CD8-positive, alpha-beta memory T cell (primary cell): ENCODE measurements at regions not wholly inside any gene's neighbourhood (a gene's known extent, or its start where the extent isn't known, plus 50 kb on each side); places are given as distances from the start of the nearest gene placed in this dataset.
A peak's percentile ranks its signal among the peaks of the same experiment; 100 is the strongest.
"Not testable (repeated sequence)": the region's sequence is repeated elsewhere in the genome, so short reads cannot be mapped to it uniquely, and the experiment has no call there.

Experiments
- CTCF ChIA-PET: fragments of 350-600 bp; sonication (Branson Sonifier 250); formaldehyde crosslinking; loops from one replicate; lab custom pipeline; 2021; ENCODE audit warnings: antibody characterized with exemption; lab: Charles Lee
- POLR2A ChIA-PET: fragments of 350-600 bp; sonication (Branson Sonifier 250); formaldehyde crosslinking; loops from one replicate; lab custom pipeline; 2021; ENCODE audit warnings: antibody characterized with exemption; lab: Charles Lee
- DNase-seq, 5 donors: peaks; one replicate each; pipeline versions ENCODE4 v3.0.0 to v3.0.0-alpha.2; 2020 to 2022; ENCODE audit warnings: mixed read lengths in 1 of 5
- H3K27ac ChIP-seq: one replicate; pipeline ENCODE4 v1.7.0; 2013; ENCODE audit warnings: low read depth, mild to moderate bottlenecking, low read length, moderate library complexity
- H3K27me3 ChIP-seq: 2 replicates; pipeline ENCODE4 v1.7.0; 2013; ENCODE audit warnings: low read length, mild to moderate bottlenecking; ENCODE audit not compliant: insufficient read depth, poor library complexity, severe bottlenecking
- H3K36me3 ChIP-seq: 2 replicates; pipeline ENCODE4 v1.7.0; 2013; ENCODE audit warnings: mild to moderate bottlenecking, low read length, moderate library complexity; ENCODE audit not compliant: insufficient read depth
- H3K4me1 ChIP-seq: 2 replicates; pipeline ENCODE4 v1.7.0; 2013; ENCODE audit warnings: mild to moderate bottlenecking, low read length, moderate library complexity; ENCODE audit not compliant: insufficient read depth
- H3K4me3 ChIP-seq: 2 replicates; pipeline ENCODE4 v1.7.0; 2013; ENCODE audit warnings: mild to moderate bottlenecking, low read length
- H3K9me3 ChIP-seq: 2 replicates; pipeline ENCODE4 v1.7.0; 2013; ENCODE audit warnings: mild to moderate bottlenecking, low read length
- H3K27ac Mint-ChIP-seq, 8 donors: one replicate each; pipeline ENCODE4 v1.8.0; 2020 to 2021; ENCODE audit warnings: mixed read lengths in 8 of 8, mild to moderate bottlenecking in 6 of 8, inconsistent platforms in 3 of 8, moderate library complexity in 3 of 8
- H3K27me3 Mint-ChIP-seq, 2 donors: one replicate each; pipeline ENCODE4 v1.8.0; 2020 to 2021; ENCODE audit warnings: mixed read lengths in 2 of 2, mild to moderate bottlenecking in 1 of 2, moderate library complexity in 1 of 2
- H3K36me3 Mint-ChIP-seq, 3 donors: one replicate each; pipeline ENCODE4 v1.8.0; 2020 to 2021; ENCODE audit warnings: mixed read lengths in 3 of 3, inconsistent platforms in 1 of 3, mild to moderate bottlenecking in 1 of 3
- H3K4me1 Mint-ChIP-seq, 3 donors: one replicate each; pipeline ENCODE4 v1.8.0; 2020 to 2021; ENCODE audit warnings: mixed read lengths in 3 of 3, inconsistent platforms in 1 of 3, mild to moderate bottlenecking in 1 of 3
- H3K4me3 Mint-ChIP-seq, 7 donors: one replicate each; pipeline ENCODE4 v1.8.0; 2020 to 2021; ENCODE audit warnings: mixed read lengths in 7 of 7, mild to moderate bottlenecking in 6 of 7, moderate library complexity in 4 of 7, inconsistent platforms in 2 of 7
- H3K9me3 Mint-ChIP-seq, 5 donors: one replicate each; pipeline ENCODE4 v1.8.0; 2020 to 2022; ENCODE audit warnings: mixed read lengths in 5 of 5, mild to moderate bottlenecking in 3 of 5, moderate library complexity in 2 of 5, inconsistent platforms in 1 of 5

GRCh38 chr2:234363647-234364294 lies 133.1 kb downstream of the ARL4C start:
- DNase-seq = no peak

GRCh38 chr2:234363011-234363487 lies 133.8 kb downstream of the ARL4C start:
- Mint-ChIP-seq H3K4me3 (no peak overlapping the region), H3K9me3 (peaks cover 0 to 10% (median 5%) of the 10 kb centered on the region in 5 donors), H3K4me1 (peaks cover 13 to 42% (median 36%) of the 10 kb centered on the region in 3 donors), H3K36me3 (peaks cover 0 to 28% (median 0%) of the 10 kb centered on the region in 3 donors), H3K27ac (no peak overlapping the region), H3K27me3 (peaks cover 0 to 1% of the 10 kb centered on the region in 2 donors)
- ChIA-PET CTCF (no interaction called here), POLR2A (no interaction called here)
- Histone ChIP-seq H3K4me1 (peaks cover 22% of the 10 kb centered on the region), H3K36me3 (no peaks in the 10 kb centered on the region), H3K4me3 (no peak overlapping the region), H3K27ac (no peak overlapping the region), H3K9me3 (no peaks in the 10 kb centered on the region), H3K27me3 (no peaks in the 10 kb centered on the region)
- no peak for DNase-seq

More at GRCh38 chr2:234363647-234364294, 133.1 kb downstream of the ARL4C start:
- H3K4me3 ChIP-seq = no peak overlapping the region
- H3K27ac Mint-ChIP-seq = peak overlapping the region in 2 of 8 donors; percentile 17 to 58
- H3K4me1 ChIP-seq = peaks cover 29% of the 10 kb centered on the region
- peaks cover 20 to 45% (median 40%) of the 10 kb centered on the region in 3 donors for H3K4me1 Mint-ChIP-seq
- H3K36me3 ChIP-seq = no peaks in the 10 kb centered on the region
- H3K27me3 ChIP-seq = no peaks in the 10 kb centered on the region
- H3K9me3 Mint-ChIP-seq = peaks cover 0 to 5% (median 4%) of the 10 kb centered on the region in 5 donors
- no peak overlapping the region for H3K4me3 Mint-ChIP-seq
- peaks cover 0 to 22% (median 0%) of the 10 kb centered on the region in 3 donors for H3K36me3 Mint-ChIP-seq
- ChIA-PET POLR2A (no interaction called here), CTCF (no interaction called here)
- peaks cover 0 to 1% of the 10 kb centered on the region in 2 donors for H3K27me3 Mint-ChIP-seq
- H3K27ac ChIP-seq = no peak overlapping the region
- H3K9me3 ChIP-seq = no peaks in the 10 kb centered on the region

- not testable (repeated sequence) for H3K27ac ChIP-seq
- peaks cover 0 to 28% (median 0%) of the 10 kb centered on the region in 3 donors for H3K36me3 Mint-ChIP-seq
These were observed 136.4 kb downstream of the ARL4C start for GRCh38 chr2:234360313-234360975.

DNA sequence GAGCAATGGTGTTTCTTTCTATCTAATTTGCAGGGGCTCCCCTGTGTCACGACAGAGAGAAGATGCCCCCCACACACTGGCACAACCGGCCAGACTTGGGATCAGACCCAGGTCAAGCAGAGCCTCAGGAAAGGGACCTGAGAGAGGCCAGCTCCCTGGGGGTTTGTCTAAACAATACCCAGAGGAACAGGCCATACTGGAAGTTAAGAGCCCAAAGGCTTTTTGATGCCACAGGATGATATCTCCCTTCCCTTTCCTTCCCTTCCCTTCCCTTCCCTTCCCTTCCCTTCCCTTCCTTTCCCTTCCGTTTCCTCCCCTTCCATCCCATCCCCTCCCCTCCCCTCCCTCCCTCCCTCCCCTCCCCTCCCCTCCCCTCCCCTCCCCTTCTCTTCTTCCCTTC lies 139.2 kb downstream of the ARL4C start:
- CTCF ChIA-PET = no interaction called here
- H3K4me3 ChIP-seq = no peak overlapping the region
- H3K27ac ChIP-seq = no peak overlapping the region
- H3K36me3 ChIP-seq = no peaks in the 10 kb centered on the region
- H3K4me1 ChIP-seq = peaks cover 11% of the 10 kb centered on the region
- H3K9me3 Mint-ChIP-seq = peaks cover 5 to 16% (median 8%) of the 10 kb centered on the region in 5 donors
- H3K36me3 Mint-ChIP-seq = peaks cover 0 to 28% (median 2%) of the 10 kb centered on the region in 3 donors
- no peak overlapping the region for H3K27ac Mint-ChIP-seq
- no peaks in the 10 kb centered on the region for H3K27me3 ChIP-seq
- no peaks in the 10 kb centered on the region for H3K9me3 ChIP-seq
- H3K4me1 Mint-ChIP-seq = peaks cover 7 to 42% (median 36%) of the 10 kb centered on the region in 3 donors
- POLR2A ChIA-PET = no interaction called here
- no peak for DNase-seq
- no peaks in the 10 kb centered on the region for H3K27me3 Mint-ChIP-seq
- H3K4me3 Mint-ChIP-seq = no peak overlapping the region

More at GRCh38 chr2:234360313-234360975, 136.4 kb downstream of the ARL4C start:
- H3K27me3 Mint-ChIP-seq, DNase-seq, H3K4me1 ChIP-seq, POLR2A ChIA-PET, H3K36me3 ChIP-seq, H3K9me3 ChIP-seq, H3K4me3 ChIP-seq, H3K9me3 Mint-ChIP-seq, H3K4me3 Mint-ChIP-seq, CTCF ChIA-PET, H3K27me3 ChIP-seq: not testable (repeated sequence)
- Mint-ChIP-seq H3K4me1 (peaks cover 7 to 35% (median 30%) of the 10 kb centered on the region in 3 donors), H3K27ac (peak overlapping the region in 1 of 8 donors; percentile 25)

DNA sequence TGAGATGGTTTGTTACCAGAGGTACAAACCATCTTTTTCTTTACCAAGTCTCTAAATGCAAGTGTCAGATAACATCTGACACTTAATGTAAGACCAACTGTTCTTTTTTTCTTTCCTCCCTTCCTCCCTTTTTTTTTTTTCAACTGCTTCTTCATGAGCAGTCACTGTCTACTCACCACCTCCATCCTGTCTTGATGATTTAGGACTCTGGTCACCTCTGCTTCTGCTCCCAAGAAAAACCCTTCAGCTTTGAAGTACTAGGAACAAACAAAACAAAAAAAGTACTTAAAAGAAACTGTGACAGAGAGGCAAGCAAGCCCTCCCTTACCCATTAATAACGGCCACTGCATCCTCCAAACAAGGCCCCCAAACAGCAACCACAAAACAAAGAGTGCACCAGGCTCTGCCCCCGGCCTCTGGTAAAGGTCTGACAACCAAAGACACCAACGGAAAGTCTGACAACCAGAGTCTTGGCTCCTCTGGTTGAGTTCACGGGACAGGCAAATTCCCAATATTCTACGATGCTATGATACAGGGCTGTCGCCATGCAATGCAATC lies 141.0 kb downstream of the ARL4C start:
- Mint-ChIP-seq H3K36me3 (peaks cover 0 to 27% (median 2%) of the 10 kb centered on the region in 3 donors), H3K27ac (peak overlapping the region in 7 of 8 donors; percentile 2 to 89 (median 59)), H3K4me3 (no peak overlapping the region), H3K4me1 (peaks cover 7 to 36% (median 33%) of the 10 kb centered on the region in 3 donors), H3K9me3 (peaks cover 5 to 19% (median 8%) of the 10 kb centered on the region in 5 donors), H3K27me3 (no peaks in the 10 kb centered on the region)
- CTCF ChIA-PET = no interaction called here
- DNase-seq = no peak
- Histone ChIP-seq H3K27ac (no peak overlapping the region), H3K4me3 (no peak overlapping the region), H3K4me1 (peaks cover 11% of the 10 kb centered on the region), H3K36me3 (no peaks in the 10 kb centered on the region), H3K27me3 (no peaks in the 10 kb centered on the region), H3K9me3 (no peaks in the 10 kb centered on the region)
- POLR2A ChIA-PET = no interaction called here

GRCh38 chr2:234355021-234355720 lies 141.7 kb downstream of the ARL4C start:
- ChIA-PET POLR2A (no interaction called here), CTCF (no interaction called here)
- no peaks in the 10 kb centered on the region for H3K27me3 ChIP-seq
- Mint-ChIP-seq H3K4me3 (no peak overlapping the region), H3K27ac (peak overlapping the region in 2 of 8 donors; percentile 10 to 57), H3K9me3 (peaks cover 5 to 19% (median 8%) of the 10 kb centered on the region in 5 donors), H3K27me3 (no peaks in the 10 kb centered on the region), H3K36me3 (peaks cover 0 to 21% (median 2%) of the 10 kb centered on the region in 3 donors), H3K4me1 (peaks cover 7 to 29% (median 26%) of the 10 kb centered on the region in 3 donors)
- H3K36me3 ChIP-seq = no peaks in the 10 kb centered on the region
- H3K4me3 ChIP-seq = no peak overlapping the region
- H3K27ac ChIP-seq = no peak overlapping the region
- DNase-seq = no peak
- no peaks in the 10 kb centered on the region for H3K9me3 ChIP-seq
- peaks cover 11% of the 10 kb centered on the region for H3K4me1 ChIP-seq

GRCh38 chr2:234352270-234352669 lies 144.6 kb downstream of the ARL4C start:
- POLR2A ChIA-PET = no interaction called here
- Histone ChIP-seq H3K27ac (no peak overlapping the region), H3K9me3 (no peaks in the 10 kb centered on the region), H3K4me3 (no peak overlapping the region), H3K4me1 (peaks cover 22% of the 10 kb centered on the region), H3K27me3 (no peaks in the 10 kb centered on the region), H3K36me3 (no peaks in the 10 kb centered on the region)
- CTCF ChIA-PET = no interaction called here
- DNase-seq = no peak
- Mint-ChIP-seq H3K36me3 (peaks cover 0 to 5% (median 2%) of the 10 kb centered on the region in 3 donors), H3K4me3 (no peak overlapping the region), H3K27me3 (no peaks in the 10 kb centered on the region), H3K9me3 (peaks cover 0 to 9% (median 5%) of the 10 kb centered on the region in 5 donors), H3K27ac (peak overlapping the region in 2 of 8 donors; percentile 26 to 47), H3K4me1 (peaks cover 17 to 34% (median 33%) of the 10 kb centered on the region in 3 donors)
